ENCODE measurements at regions not wholly inside any gene's neighbourhood (a gene's known extent, or its start where the extent isn't known, plus 50 kb on each side); places are given as distances from the start of the nearest gene placed in this dataset.
"Not testable (repeated sequence)": the region's sequence is repeated elsewhere in the genome, so short reads cannot be mapped to it uniquely, and the experiment has no call there.

GRCh38 chr17:30631651-30632050 is 154.4 kb downstream of the GOSR1 start:
- TF ChIP-seq, protein P1, sequence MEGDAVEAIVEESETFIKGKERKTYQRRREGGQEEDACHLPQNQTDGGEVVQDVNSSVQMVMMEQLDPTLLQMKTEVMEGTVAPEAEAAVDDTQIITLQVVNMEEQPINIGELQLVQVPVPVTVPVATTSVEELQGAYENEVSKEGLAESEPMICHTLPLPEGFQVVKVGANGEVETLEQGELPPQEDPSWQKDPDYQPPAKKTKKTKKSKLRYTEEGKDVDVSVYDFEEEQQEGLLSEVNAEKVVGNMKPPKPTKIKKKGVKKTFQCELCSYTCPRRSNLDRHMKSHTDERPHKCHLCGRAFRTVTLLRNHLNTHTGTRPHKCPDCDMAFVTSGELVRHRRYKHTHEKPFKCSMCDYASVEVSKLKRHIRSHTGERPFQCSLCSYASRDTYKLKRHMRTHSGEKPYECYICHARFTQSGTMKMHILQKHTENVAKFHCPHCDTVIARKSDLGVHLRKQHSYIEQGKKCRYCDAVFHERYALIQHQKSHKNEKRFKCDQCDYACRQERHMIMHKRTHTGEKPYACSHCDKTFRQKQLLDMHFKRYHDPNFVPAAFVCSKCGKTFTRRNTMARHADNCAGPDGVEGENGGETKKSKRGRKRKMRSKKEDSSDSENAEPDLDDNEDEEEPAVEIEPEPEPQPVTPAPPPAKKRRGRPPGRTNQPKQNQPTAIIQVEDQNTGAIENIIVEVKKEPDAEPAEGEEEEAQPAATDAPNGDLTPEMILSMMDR (IDR thresholded peaks at IDR 0.05): not testable (repeated sequence)
- TF ChIP-seq POLR2A (IDR thresholded peaks at IDR 0.05): not testable (repeated sequence)
